Right lobe of liver (tissue), 6 donors: ENCODE measurements at regions not wholly inside any gene's neighbourhood (a gene's known extent, or its start where the extent isn't known, plus 50 kb on each side); places are given as distances from the start of the nearest gene placed in this dataset.

Experiments used
- ATAC-seq, 4 donors: fragments of 200-7000 bp; cut with Tn5 transposase; one replicate each; pipeline ENCODE4 v1.9.1; 2020; ENCODE audit warnings: mild to moderate bottlenecking in 4 of 4, moderate library complexity in 4 of 4
- DNase-seq, 3 donors: peaks; one replicate each; pipeline ENCODE4 v3.0.0-alpha.2; 2020
- H3K27ac ChIP-seq, 3 donors: fragments of 200-600 bp; one replicate each; pipeline ENCODE4 v1.8.0; 2022
- H3K27me3 ChIP-seq, 2 donors: fragments of 200-600 bp; one replicate each; pipeline ENCODE4 v1.8.0; 2022
- H3K36me3 ChIP-seq, 4 donors: fragments of 200-600 bp; sonication (generic) in 1 of 4; one replicate each; pipeline versions ENCODE4 v1.5.1 to v1.8.0; 2017 to 2022; ENCODE audit warnings: control low read depth in 1 of 4
- H3K4me1 ChIP-seq, 4 donors: fragments of 200-600 bp; sonication (generic) in 1 of 4; one replicate each; pipeline versions ENCODE4 v1.5.1 to v1.8.0; 2017 to 2022; ENCODE audit warnings: control low read depth in 1 of 4
- H3K4me3 ChIP-seq, 3 donors: fragments of 200-600 bp; one replicate each; pipeline ENCODE4 v1.8.0; 2022
- H3K9me3 ChIP-seq, 4 donors: fragments of 200-600 bp; sonication (generic) in 1 of 4; one replicate each; pipeline versions ENCODE4 v1.5.1 to v1.8.0; 2017 to 2022; ENCODE audit warnings: control low read depth in 1 of 4
- CTCF ChIP-seq, 4 donors: fragments of 200-600 bp in 3 of 4; fragments of 450-650 bp in 1 of 4; IDR thresholded peaks; one replicate each; pipeline versions ENCODE4 v1.5.1 to v1.8.0; 2016 to 2022; ENCODE audit warnings: antibody characterized with exemption in 4 of 4, mild to moderate bottlenecking in 2 of 4
- POLR2A ChIP-seq: fragments of 450-650 bp; IDR thresholded peaks from one replicate; pipeline ENCODE4 v1.6.1; 2017; ENCODE audit warnings: antibody characterized with exemption, mild to moderate bottlenecking
- WGBS: methylation state at CpG from one replicate; pipeline ENCODE4 v1.1.6; 2018; ENCODE audit warnings: low coverage, low lambda C conversion rate; ENCODE audit not compliant: insufficient coverage; ENCODE audit errors: missing lambda C conversion rate; 5-methylcytosine and 5-hydroxymethylcytosine counted together
- intact Hi-C, 2 donors: fragments of 100-400 bp; cut with DNase I; formaldehyde crosslinking; loops; one replicate each; pipeline versions ENCODE4 v1.11.2 to v1.14.1; 2022
- donor health status: DM: no; HTN: yes; CAD: no.
- donor health status: DM: no; HTN: no; CAD: no.
- donor health status: DM: no; HTN: no; CAD: no.
- donor health status: DM: no; HTN: yes; CAD: no.
- donor health status: DM: no; HTN: yes; CAD: no.

GRCh38 chr2:117101613-117102012, 712.9 kb upstream of the DDX18 start:
- no peak for TF ChIP-seq CTCF (IDR thresholded peaks at IDR 0.05)
- no peak for TF ChIP-seq POLR2A
- WGBS = 28% methylated on average over 1 of the region's 1 CpG
- DNase-seq (no peak), ATAC-seq (no peak)
- Histone ChIP-seq H3K4me3 (no peak overlapping the region), H3K27ac (no peak overlapping the region), H3K4me1 (no peaks in the 10 kb centered on the region), H3K36me3 (no peaks in the 10 kb centered on the region), H3K9me3 (no peaks in the 10 kb centered on the region), H3K27me3 (no peaks in the 10 kb centered on the region)
- intact Hi-C loops = no loop called here

- Histone ChIP-seq H3K4me3 (no peak overlapping the region), H3K9me3 (no peaks in the 10 kb centered on the region), H3K27me3 (no peaks in the 10 kb centered on the region), H3K36me3 (no peaks in the 10 kb centered on the region), H3K4me1 (no peaks in the 10 kb centered on the region), H3K27ac (no peak overlapping the region)
- ATAC-seq (no peak), DNase-seq (no peak)
- TF ChIP-seq POLR2A = no peak
- TF ChIP-seq CTCF (IDR thresholded peaks at IDR 0.05) = no peak
- intact Hi-C loops = no loop called here
- WGBS = 53% methylated on average over 5 of the region's 9 CpGs
Measured at GRCh38 chr2:117108741-117109267, 705.7 kb upstream of the DDX18 start.

- ATAC-seq (no peak), DNase-seq (no peak)
- Histone ChIP-seq H3K27me3 (no peaks in the 10 kb centered on the region), H3K9me3 (no peaks in the 10 kb centered on the region), H3K27ac (no peak overlapping the region), H3K36me3 (no peaks in the 10 kb centered on the region), H3K4me3 (no peak overlapping the region), H3K4me1 (no peaks in the 10 kb centered on the region)
- TF ChIP-seq POLR2A (no peak), CTCF (IDR thresholded peaks at IDR 0.05) (no peak)
- 15% methylated on average over 1 of the region's 1 CpG for WGBS
- intact Hi-C loops = no loop called here
Measured at GRCh38 chr2:117118994-117119393, 695.5 kb upstream of the DDX18 start.

GRCh38 chr2:117123362-117123761, 691.1 kb upstream of the DDX18 start:
- no peak for TF ChIP-seq CTCF (IDR thresholded peaks at IDR 0.05)
- TF ChIP-seq POLR2A = no peak
- intact Hi-C loops = no loop called here

GRCh38 chr2:117126656-117127055, 687.8 kb upstream of the DDX18 start:
- DNase-seq (no peak), ATAC-seq (no peak)
- Histone ChIP-seq H3K4me1 (no peaks in the 10 kb centered on the region), H3K36me3 (no peaks in the 10 kb centered on the region), H3K27me3 (no peaks in the 10 kb centered on the region), H3K9me3 (no peaks in the 10 kb centered on the region), H3K4me3 (no peak overlapping the region), H3K27ac (no peak overlapping the region)
- 18% methylated on average over 3 of the region's 3 CpGs for WGBS
- TF ChIP-seq POLR2A = no peak
- no peak for TF ChIP-seq CTCF (IDR thresholded peaks at IDR 0.05)
- intact Hi-C loops = no loop called here

More at GRCh38 chr2:117123362-117123761, 691.1 kb upstream of the DDX18 start:
- H3K27me3 ChIP-seq = no peaks in the 10 kb centered on the region
- ATAC-seq (no peak), DNase-seq (no peak)
- WGBS = 67% methylated on average over 1 of the region's 1 CpG
- H3K27ac ChIP-seq = no peak overlapping the region
- H3K36me3 ChIP-seq = no peaks in the 10 kb centered on the region
- no peaks in the 10 kb centered on the region for H3K9me3 ChIP-seq
- H3K4me3 ChIP-seq = no peak overlapping the region
- H3K4me1 ChIP-seq = no peaks in the 10 kb centered on the region
